K562 (cell line): ENCODE measurements at regions not wholly inside any gene's neighbourhood (a gene's known extent, or its start where the extent isn't known, plus 50 kb on each side); places are given as distances from the start of the nearest gene placed in this dataset.
A peak's percentile ranks its signal among the peaks of the same experiment; 100 is the strongest.

Experiments used
- FOXK2 ChIP-seq, 2 experiments: fragments of 450-650 bp; IDR thresholded peaks in 1 of 2; conservative IDR thresholded peaks in 1 of 2; 2 replicates each; pipeline ENCODE4 v1.6.1; 2016; ENCODE audit warnings: low read depth in 2 of 2, mild to moderate bottlenecking in 1 of 2
- IFI16 ChIP-seq: fragments of 250-450 bp; sonication (Bioruptor Pico); IDR thresholded peaks from 2 replicates; pipeline ENCODE4 v2.1.2; 2022; ENCODE audit warnings: mild to moderate bottlenecking, inconsistent platforms
- MIER1 ChIP-seq: fragments of 450-650 bp; IDR thresholded peaks from 2 replicates; pipeline ENCODE4 v1.6.1; 2016; ENCODE audit warnings: antibody characterized with exemption, mild to moderate bottlenecking, low read depth
- TAF9B ChIP-seq: fragments of 450-650 bp; IDR thresholded peaks from 2 replicates; pipeline ENCODE4 v1.6.1; 2018; ENCODE audit warnings: mild to moderate bottlenecking; ENCODE audit not compliant: partially characterized antibody
- ZNF354B ChIP-seq: fragments of 250-450 bp; sonication (Bioruptor Pico); IDR thresholded peaks from 2 replicates; pipeline ENCODE4 v1.4.0; 2020
- ZNF695 ChIP-seq: fragments of 450-650 bp; formaldehyde crosslinking; IDR thresholded peaks from 2 replicates; pipeline ENCODE4 v1.4.0; 2020; ENCODE audit warnings: mild to moderate bottlenecking, moderate library complexity
- ZSCAN32 ChIP-seq: fragments of 450-650 bp; formaldehyde crosslinking; IDR thresholded peaks from 2 replicates; pipeline ENCODE4 v1.4.0; 2020; ENCODE audit warnings: mild to moderate bottlenecking, moderate library complexity
- TF ChIP-seq, protein P1 (sequence below): fragments of 450-650 bp; IDR thresholded peaks from 2 replicates; pipeline ENCODE4 v1.6.1; 2018; ENCODE audit not compliant: partially characterized antibody
- TF ChIP-seq, protein P2 (sequence below), 2 experiments: fragments of 450-650 bp; formaldehyde crosslinking in 1 of 2; IDR thresholded peaks; 2 replicates each; pipeline versions ENCODE4 v1.4.0 to v1.6.1; 2014 to 2020; ENCODE audit warnings: mild to moderate bottlenecking in 2 of 2, borderline replicate concordance in 1 of 2, low read depth in 1 of 2

GRCh38 chr6:50959081-50959641 is 140.5 kb downstream of the TFAP2B start (continued):
- TF ChIP-seq, protein P1, sequence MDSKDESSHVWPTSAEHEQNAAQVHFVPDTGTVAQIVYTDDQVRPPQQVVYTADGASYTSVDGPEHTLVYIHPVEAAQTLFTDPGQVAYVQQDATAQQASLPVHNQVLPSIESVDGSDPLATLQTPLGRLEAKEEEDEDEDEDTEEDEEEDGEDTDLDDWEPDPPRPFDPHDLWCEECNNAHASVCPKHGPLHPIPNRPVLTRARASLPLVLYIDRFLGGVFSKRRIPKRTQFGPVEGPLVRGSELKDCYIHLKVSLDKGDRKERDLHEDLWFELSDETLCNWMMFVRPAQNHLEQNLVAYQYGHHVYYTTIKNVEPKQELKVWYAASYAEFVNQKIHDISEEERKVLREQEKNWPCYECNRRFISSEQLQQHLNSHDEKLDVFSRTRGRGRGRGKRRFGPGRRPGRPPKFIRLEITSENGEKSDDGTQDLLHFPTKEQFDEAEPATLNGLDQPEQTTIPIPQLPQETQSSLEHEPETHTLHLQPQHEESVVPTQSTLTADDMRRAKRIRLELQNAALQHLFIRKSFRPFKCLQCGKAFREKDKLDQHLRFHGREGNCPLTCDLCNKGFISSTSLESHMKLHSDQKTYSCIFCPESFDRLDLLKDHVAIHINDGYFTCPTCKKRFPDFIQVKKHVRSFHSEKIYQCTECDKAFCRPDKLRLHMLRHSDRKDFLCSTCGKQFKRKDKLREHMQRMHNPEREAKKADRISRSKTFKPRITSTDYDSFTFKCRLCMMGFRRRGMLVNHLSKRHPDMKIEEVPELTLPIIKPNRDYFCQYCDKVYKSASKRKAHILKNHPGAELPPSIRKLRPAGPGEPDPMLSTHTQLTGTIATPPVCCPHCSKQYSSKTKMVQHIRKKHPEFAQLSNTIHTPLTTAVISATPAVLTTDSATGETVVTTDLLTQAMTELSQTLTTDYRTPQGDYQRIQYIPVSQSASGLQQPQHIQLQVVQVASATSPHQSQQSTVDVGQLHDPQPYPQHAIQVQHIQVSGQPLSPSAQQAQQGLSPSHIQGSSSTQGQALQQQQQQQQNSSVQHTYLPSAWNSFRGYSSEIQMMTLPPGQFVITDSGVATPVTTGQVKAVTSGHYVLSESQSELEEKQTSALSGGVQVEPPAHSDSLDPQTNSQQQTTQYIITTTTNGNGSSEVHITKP: peak; percentile 75
- no peak for TF ChIP-seq MIER1
- TF ChIP-seq IFI16: 0 out of 2 replicates have a peak, but pooled peaks have one; percentile 23
- TF ChIP-seq, protein P2, sequence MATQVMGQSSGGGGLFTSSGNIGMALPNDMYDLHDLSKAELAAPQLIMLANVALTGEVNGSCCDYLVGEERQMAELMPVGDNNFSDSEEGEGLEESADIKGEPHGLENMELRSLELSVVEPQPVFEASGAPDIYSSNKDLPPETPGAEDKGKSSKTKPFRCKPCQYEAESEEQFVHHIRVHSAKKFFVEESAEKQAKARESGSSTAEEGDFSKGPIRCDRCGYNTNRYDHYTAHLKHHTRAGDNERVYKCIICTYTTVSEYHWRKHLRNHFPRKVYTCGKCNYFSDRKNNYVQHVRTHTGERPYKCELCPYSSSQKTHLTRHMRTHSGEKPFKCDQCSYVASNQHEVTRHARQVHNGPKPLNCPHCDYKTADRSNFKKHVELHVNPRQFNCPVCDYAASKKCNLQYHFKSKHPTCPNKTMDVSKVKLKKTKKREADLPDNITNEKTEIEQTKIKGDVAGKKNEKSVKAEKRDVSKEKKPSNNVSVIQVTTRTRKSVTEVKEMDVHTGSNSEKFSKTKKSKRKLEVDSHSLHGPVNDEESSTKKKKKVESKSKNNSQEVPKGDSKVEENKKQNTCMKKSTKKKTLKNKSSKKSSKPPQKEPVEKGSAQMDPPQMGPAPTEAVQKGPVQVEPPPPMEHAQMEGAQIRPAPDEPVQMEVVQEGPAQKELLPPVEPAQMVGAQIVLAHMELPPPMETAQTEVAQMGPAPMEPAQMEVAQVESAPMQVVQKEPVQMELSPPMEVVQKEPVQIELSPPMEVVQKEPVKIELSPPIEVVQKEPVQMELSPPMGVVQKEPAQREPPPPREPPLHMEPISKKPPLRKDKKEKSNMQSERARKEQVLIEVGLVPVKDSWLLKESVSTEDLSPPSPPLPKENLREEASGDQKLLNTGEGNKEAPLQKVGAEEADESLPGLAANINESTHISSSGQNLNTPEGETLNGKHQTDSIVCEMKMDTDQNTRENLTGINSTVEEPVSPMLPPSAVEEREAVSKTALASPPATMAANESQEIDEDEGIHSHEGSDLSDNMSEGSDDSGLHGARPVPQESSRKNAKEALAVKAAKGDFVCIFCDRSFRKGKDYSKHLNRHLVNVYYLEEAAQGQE (IDR thresholded peaks at IDR 0.05; ENCODE audit: borderline replicate concordance): no peak; the same call in 1 of the 2 replicates
- TF ChIP-seq, protein P2 (CRISPR knock-in tag; IDR thresholded peaks at IDR 0.05; ENCODE audit: low read depth): no peak
- no peak for TF ChIP-seq ZNF695 (CRISPR knock-in tag)
- no peak for TF ChIP-seq ZSCAN32 (CRISPR knock-in tag)
- no peak for TF ChIP-seq ZNF354B (CRISPR knock-in tag)
- peak in 1 of 2 experiments; percentile 44; a peak in 1 of 4 replicates for TF ChIP-seq FOXK2 (conservative IDR thresholded peaks at IDR 0.05 in 1 of 2, IDR thresholded peaks at IDR 0.05 in 1 of 2; ENCODE audit: low read depth in 2 of 2)
- peak; percentile 26 for TF ChIP-seq TAF9B
